NT2/D1 (cell line): ENCODE measurements at regions not wholly inside any gene's neighbourhood (a gene's known extent, or its start where the extent isn't known, plus 50 kb on each side); places are given as distances from the start of the nearest gene placed in this dataset.

Experiments
- SUZ12 ChIP-seq: IDR thresholded peaks from 2 replicates; pipeline ENCODE4 v1.6.1; 2011; ENCODE audit not compliant: insufficient read length, insufficient read depth; ENCODE audit errors: extremely low read depth
- YY1 ChIP-seq: IDR thresholded peaks from 2 replicates; pipeline ENCODE4 v1.6.1; 2011; ENCODE audit not compliant: insufficient read length, insufficient read depth

GRCh38 chr1:118618618-118619340, 369.4 kb downstream of the TBX15 start:
- TF ChIP-seq YY1: no peak
- no peak for TF ChIP-seq SUZ12
